ENCODE measurements at regions not wholly inside any gene's neighbourhood (a gene's known extent, or its start where the extent isn't known, plus 50 kb on each side); places are given as distances from the start of the nearest gene placed in this dataset.
A peak's percentile ranks its signal among the peaks of the same experiment; 100 is the strongest.
"Not testable (repeated sequence)": the region's sequence is repeated elsewhere in the genome, so short reads cannot be mapped to it uniquely, and the experiment has no call there.

GRCh38 chr13:76825430-76825829 lies 60.8 kb downstream of the KCTD12 start:
- no peak for DNase-seq
- H3K36me3 Mint-ChIP-seq (ENCODE audit: low read depth), result no peaks in the 10 kb centered on the region
- intact Hi-C loops (cut with DNase I, micrococcal nuclease), result no loop called here

GRCh38 chr13:76823969-76824368 lies 62.2 kb downstream of the KCTD12 start:
- no peaks in the 10 kb centered on the region for H3K27me3 Mint-ChIP-seq
- H3K36me3 Mint-ChIP-seq (ENCODE audit: low read depth), result no peaks in the 10 kb centered on the region
- Histone ChIP-seq H3K4me3 (ENCODE audit: low read length) (no peak overlapping the region), H3K9me3 (ENCODE audit: control insufficient read depth in 1 of 2, insufficient read depth in 1 of 2, low read length in 2 of 2) (no peaks in the 10 kb centered on the region), H3K27me3 (ENCODE audit: control insufficient read depth in 1 of 2, insufficient read depth in 2 of 2, low read length in 2 of 2) (no peaks in the 10 kb centered on the region), H3K27ac (ENCODE audit: low read depth in 1 of 2, low read length in 2 of 2) (no peak overlapping the region), H3K4me1 (ENCODE audit: insufficient read depth, low read length) (no peaks in the 10 kb centered on the region), H3K36me3 (ENCODE audit: insufficient read depth, low read length) (no peaks in the 10 kb centered on the region)
- ChIA-PET POLR2A (no interaction called here), CTCF (interaction anchor here (0.9 to 2.4 kb wide), 3 partner anchors 13 to 80 kb away, joined by 3 to 10 read pairs (median 5); partner anchors contain the start of gene KCTD12)
- DNase-seq (no peak), ATAC-seq (ENCODE audit: poor library complexity) (no peak)
- H3K4me1 Mint-ChIP-seq (ENCODE audit: low read depth), result no peaks in the 10 kb centered on the region
- no peaks in the 10 kb centered on the region for H3K9me3 Mint-ChIP-seq
- no peak overlapping the region for H3K27ac Mint-ChIP-seq
- TF ChIP-seq CTCF (IDR thresholded peaks at IDR 0.05), result no peak
- no peak overlapping the region for H3K4me3 Mint-ChIP-seq
- intact Hi-C loops (cut with DNase I, micrococcal nuclease), result loop anchor here in 1 of 2 experiments (2.0 to 5.0 kb wide), 2 partner anchors 81 to 153 kb away; no protein-coding TSS in a partner anchor

More at GRCh38 chr13:76825430-76825829, 60.8 kb downstream of the KCTD12 start:
- no peaks in the 10 kb centered on the region for H3K27me3 Mint-ChIP-seq
- H3K4me3 Mint-ChIP-seq, result no peak overlapping the region
- no peak overlapping the region for H3K4me3 ChIP-seq (ENCODE audit: low read length)
- H3K27me3 ChIP-seq (ENCODE audit: control insufficient read depth in 1 of 2, insufficient read depth in 2 of 2, low read length in 2 of 2), result no peaks in the 10 kb centered on the region
- H3K27ac ChIP-seq (ENCODE audit: low read depth in 1 of 2, low read length in 2 of 2), result no peak overlapping the region
- ChIA-PET CTCF (no interaction called here), POLR2A (no interaction called here)
- H3K27ac Mint-ChIP-seq, result no peak overlapping the region
- no peaks in the 10 kb centered on the region for H3K9me3 ChIP-seq (ENCODE audit: control insufficient read depth in 1 of 2, insufficient read depth in 1 of 2, low read length in 2 of 2)
- H3K4me1 Mint-ChIP-seq (ENCODE audit: low read depth), result no peaks in the 10 kb centered on the region
- H3K36me3 ChIP-seq (ENCODE audit: insufficient read depth, low read length), result no peaks in the 10 kb centered on the region
- H3K4me1 ChIP-seq (ENCODE audit: insufficient read depth, low read length), result no peaks in the 10 kb centered on the region
- no peak for TF ChIP-seq CTCF (IDR thresholded peaks at IDR 0.05)
- no peak for ATAC-seq (ENCODE audit: poor library complexity)
- H3K9me3 Mint-ChIP-seq, result no peaks in the 10 kb centered on the region

DNA sequence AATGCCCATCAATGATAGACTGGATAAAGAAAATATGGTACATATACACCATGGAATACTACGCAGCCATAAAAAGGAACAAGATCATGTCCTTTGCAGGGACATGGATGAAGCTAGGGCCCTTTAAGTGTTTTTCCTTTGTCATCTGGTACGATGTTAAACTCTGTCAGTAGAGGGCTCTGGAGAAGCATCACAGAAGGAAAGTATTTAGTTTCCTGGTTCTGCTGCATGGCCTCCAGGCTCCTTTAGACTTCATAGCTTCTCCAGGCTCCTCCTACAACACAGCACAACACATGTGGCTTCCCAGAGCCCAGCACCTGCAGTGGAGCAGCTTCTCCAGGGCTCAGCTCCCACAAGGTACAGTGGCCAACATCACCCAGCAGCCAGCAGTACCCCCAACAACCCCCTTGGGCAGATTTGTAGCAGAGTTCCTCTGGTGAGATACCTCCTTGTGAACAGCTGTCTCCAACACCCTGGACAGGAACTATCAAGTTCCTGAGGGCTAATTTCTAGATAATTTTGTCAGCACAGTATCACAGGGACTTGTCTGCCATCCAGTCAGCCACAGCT lies 63.4 kb downstream of the KCTD12 start:
- intact Hi-C loops (cut with DNase I, micrococcal nuclease), result loop anchor here (1.0 to 5.0 kb wide), 4 partner anchors 64 to 155 kb away; partner anchors contain the start of gene KCTD12 (in 1 of the 2)
- Mint-ChIP-seq H3K9me3 (no peaks in the 10 kb centered on the region), H3K4me1 (ENCODE audit: low read depth) (no peaks in the 10 kb centered on the region), H3K4me3 (no peak overlapping the region), H3K36me3 (ENCODE audit: low read depth) (no peaks in the 10 kb centered on the region), H3K27ac (no peak overlapping the region), H3K27me3 (peaks cover 11% of the 10 kb centered on the region)
- no peaks in the 10 kb centered on the region for H3K4me1 ChIP-seq (ENCODE audit: insufficient read depth, low read length)
- ATAC-seq (ENCODE audit: poor library complexity), result peak; percentile 76
- ChIA-PET CTCF (interaction anchor here (0.7 to 2.4 kb wide), 6 partner anchors 63 to 157 kb away, joined by 3 to 10 read pairs (median 4); partner anchors contain the start of gene KCTD12), POLR2A (interaction anchor here (1.0 to 1.9 kb wide), 2 partner anchors 57 to 62 kb away, joined by 4 to 11 read pairs; no protein-coding TSS in a partner anchor)
- DNase-seq, result peak in 4 of 14 experiments; percentile 6 to 53 (median 27)
- no peaks in the 10 kb centered on the region for H3K36me3 ChIP-seq (ENCODE audit: insufficient read depth, low read length)
- no peak overlapping the region for H3K4me3 ChIP-seq (ENCODE audit: low read length)
- no peaks in the 10 kb centered on the region for H3K27me3 ChIP-seq (ENCODE audit: control insufficient read depth in 1 of 2, insufficient read depth in 2 of 2, low read length in 2 of 2)
- H3K9me3 ChIP-seq (ENCODE audit: control insufficient read depth in 1 of 2, insufficient read depth in 1 of 2, low read length in 2 of 2), result no peaks in the 10 kb centered on the region
- H3K27ac ChIP-seq (ENCODE audit: low read depth in 1 of 2, low read length in 2 of 2), result no peak overlapping the region
- TF ChIP-seq CTCF (IDR thresholded peaks at IDR 0.05), result no peak

- H3K36me3 ChIP-seq (ENCODE audit: insufficient read depth, low read length); H3K4me3 ChIP-seq (ENCODE audit: low read length); H3K9me3 Mint-ChIP-seq; H3K4me1 Mint-ChIP-seq (ENCODE audit: low read depth); H3K27ac Mint-ChIP-seq; H3K4me3 Mint-ChIP-seq; H3K9me3 ChIP-seq (ENCODE audit: control insufficient read depth in 1 of 2, insufficient read depth in 1 of 2, low read length in 2 of 2); H3K36me3 Mint-ChIP-seq (ENCODE audit: low read depth); CTCF ChIA-PET; H3K27ac ChIP-seq (ENCODE audit: low read depth in 1 of 2, low read length in 2 of 2); DNase-seq; ATAC-seq (ENCODE audit: poor library complexity); POLR2A ChIA-PET; H3K27me3 ChIP-seq (ENCODE audit: control insufficient read depth in 1 of 2, insufficient read depth in 2 of 2, low read length in 2 of 2); H3K4me1 ChIP-seq (ENCODE audit: insufficient read depth, low read length): not testable (repeated sequence)
- intact Hi-C loops (cut with DNase I, micrococcal nuclease), result loop anchor here in 1 of 2 experiments (5.0 kb wide), 1 partner anchor 156 kb away; no protein-coding TSS in a partner anchor
- H3K27me3 Mint-ChIP-seq, result peaks cover 26% of the 10 kb centered on the region
Measured at GRCh38 chr13:76821222-76821621, 65.0 kb downstream of the KCTD12 start.
